HepG2 (cell line): ENCODE measurements at regions not wholly inside any gene's neighbourhood (a gene's known extent, or its start where the extent isn't known, plus 50 kb on each side); places are given as distances from the start of the nearest gene placed in this dataset.

Experiments
- ATAC-seq: fragments of 200-7000 bp; cut with Tn5 transposase; 3 replicates; pipeline ENCODE4 v1.9.1; 2020; ENCODE audit warnings: mild to moderate bottlenecking, moderate library complexity
- BruUV-seq: library from RNA; stranded (reverse); fragments of 400-500 nt; replicated peaks from 2 replicates; lab custom pipeline; 2021; lab: Mats Ljungman, UMichigan
- CTCF ChIA-PET: fragments of 300-600 bp; formaldehyde crosslinking; extraction: SDS; loops from one replicate; lab custom pipeline; 2021; ENCODE audit warnings: low total read pairs, inconsistent platforms, low intra/inter-chr PET ratio; lab: Yijun Ruan, JAX
- POLR2A ChIA-PET: fragments of 350-600 bp; sonication (Branson Sonifier 250); formaldehyde crosslinking; loops from one replicate; lab custom pipeline; 2020; ENCODE audit warnings: antibody characterized with exemption, inconsistent platforms; lab: Yijun Ruan, JAX
- DNase-seq: peaks from one replicate; pipeline ENCODE4 v3.0.0-alpha.2; 2015; ENCODE audit warnings: low spot score
- FAIRE-seq: peaks from 3 replicates; lab custom pipeline; 2011; peaks lifted over from hg19 to GRCh38; lab: Jason Lieb, UNC
- H2AFZ ChIP-seq: one replicate; pipeline ENCODE4 v1.6.1; 2011; ENCODE audit warnings: low read length, inconsistent platforms
- H3K27ac ChIP-seq: fragments of 300-600 bp; 3 replicates; pipeline ENCODE4 v1.8.0; 2011; ENCODE audit warnings: mixed run types, mild to moderate bottlenecking, mixed read lengths, low read length, inconsistent platforms; ENCODE audit not compliant: insufficient read depth; ENCODE audit errors: extremely low read length
- H3K27me3 ChIP-seq, 2 experiments: fragments of 200-600 bp in 1 of 2; 2 replicates in 1 of 2; 3 replicates in 1 of 2; pipeline versions ENCODE4 v1.6.0 to v1.8.0; 2011; ENCODE audit warnings: low read length in 2 of 2, mild to moderate bottlenecking in 2 of 2, moderate library complexity in 2 of 2, inconsistent platforms in 1 of 2; ENCODE audit not compliant: insufficient read depth in 2 of 2, control insufficient read depth in 1 of 2
- H3K36me3 ChIP-seq, 2 experiments: fragments of 200-600 bp in 1 of 2; replicated peaks in 1 of 2; 2 replicates in 1 of 2; 3 replicates in 1 of 2; pipeline versions ENCODE4 v1.5.1 to v1.8.0; 2011; ENCODE audit warnings: low read length in 2 of 2, inconsistent platforms in 1 of 2; ENCODE audit not compliant: insufficient read depth in 2 of 2, control insufficient read depth in 1 of 2
- H3K4me1 ChIP-seq: 2 replicates; pipeline ENCODE4 v1.5.1; 2012; ENCODE audit warnings: low read length, inconsistent platforms; ENCODE audit not compliant: insufficient read depth
- H3K4me2 ChIP-seq: 2 replicates; pipeline ENCODE4 v1.6.0; 2011; ENCODE audit warnings: low read depth, low read length, inconsistent platforms
- H3K4me3 ChIP-seq, 3 experiments: fragments of 200-600 bp in 1 of 3; sonication (generic), shearing (Covaris generic) in 1 of 3; replicated peaks in 1 of 3; 2 replicates each; pipeline ENCODE4 v1.5.1; 2011 to 2016; ENCODE audit warnings: low read length in 3 of 3, inconsistent platforms in 2 of 3, low read depth in 2 of 3, mild to moderate bottlenecking in 2 of 3, control low read depth in 1 of 3, mixed read lengths in 1 of 3; ENCODE audit not compliant: insufficient read depth in 1 of 3
- H3K79me2 ChIP-seq: one replicate; pipeline ENCODE4 v1.6.1; 2011; ENCODE audit warnings: low read length, inconsistent platforms; ENCODE audit not compliant: insufficient read depth
- H3K9ac ChIP-seq: 2 replicates; pipeline ENCODE4 v1.6.0; 2011; ENCODE audit warnings: mild to moderate bottlenecking, low read depth, low read length, inconsistent platforms; ENCODE audit not compliant: insufficient read depth
- H3K9me3 ChIP-seq: 2 replicates; pipeline ENCODE4 v1.5.1; 2012; ENCODE audit warnings: mild to moderate bottlenecking, low read length
- H4K20me1 ChIP-seq: 2 replicates; pipeline ENCODE4 v1.6.0; 2011; ENCODE audit warnings: inconsistent platforms, mild to moderate bottlenecking, low read length, moderate library complexity; ENCODE audit not compliant: insufficient read depth
- EED ChIP-seq: sonication (generic); formaldehyde crosslinking; IDR thresholded peaks from 2 replicates; pipeline ENCODE4 v1.5.0; 2020; ENCODE audit warnings: mild to moderate bottlenecking, missing genetic modification reagents
- ETV6 ChIP-seq: sonication (generic); formaldehyde crosslinking; conservative IDR thresholded peaks from 2 replicates; pipeline ENCODE4 v1.4.0; 2020; ENCODE audit warnings: missing genetic modification reagents
- GATAD2A ChIP-seq: IDR thresholded peaks from 2 replicates; pipeline ENCODE4 v1.6.1; 2016
- GTF3A ChIP-seq: sonication (generic); formaldehyde crosslinking; conservative IDR thresholded peaks from 2 replicates; pipeline ENCODE4 v1.4.0; 2020; ENCODE audit warnings: mild to moderate bottlenecking, missing genetic modification reagents
- HMGA1 ChIP-seq: sonication (generic); formaldehyde crosslinking; conservative IDR thresholded peaks from 2 replicates; pipeline ENCODE4 v1.4.0; 2020; ENCODE audit warnings: missing genetic modification reagents
- ISX ChIP-seq: sonication (generic); formaldehyde crosslinking; conservative IDR thresholded peaks from 2 replicates; pipeline ENCODE4 v1.5.0; 2020; ENCODE audit warnings: missing genetic modification reagents
- KDM5B ChIP-seq: sonication (generic); formaldehyde crosslinking; IDR thresholded peaks from 2 replicates; pipeline ENCODE4 v1.4.0; 2020; ENCODE audit warnings: missing genetic modification reagents, mild to moderate bottlenecking, borderline replicate concordance
- MIXL1 ChIP-seq: IDR thresholded peaks from 2 replicates; pipeline ENCODE4 v1.6.1; 2016
- MXD4 ChIP-seq: IDR thresholded peaks from 2 replicates; pipeline ENCODE4 v1.6.1; 2016; ENCODE audit warnings: mild to moderate bottlenecking, missing biosample characterization, missing genetic modification reagents
- PHB2 ChIP-seq: fragments of 450-650 bp; IDR thresholded peaks from 2 replicates; pipeline ENCODE4 v1.6.1; 2018; ENCODE audit not compliant: partially characterized antibody
- SALL2 ChIP-seq: sonication (generic); formaldehyde crosslinking; IDR thresholded peaks from 2 replicates; pipeline ENCODE4 v1.8.1; 2023; ENCODE audit warnings: mild to moderate bottlenecking, missing genetic modification reagents, inconsistent platforms
- TOPORS ChIP-seq: sonication (generic); formaldehyde crosslinking; IDR thresholded peaks from 2 replicates; pipeline ENCODE4 v1.8.0; 2023; ENCODE audit warnings: mild to moderate bottlenecking, missing genetic modification reagents
- ZFP82 ChIP-seq: sonication (generic); formaldehyde crosslinking; IDR thresholded peaks from 2 replicates; pipeline ENCODE4 v1.5.1; 2020; ENCODE audit warnings: mild to moderate bottlenecking, missing genetic modification reagents, borderline replicate concordance
- ZFP90 ChIP-seq: sonication (generic); formaldehyde crosslinking; IDR thresholded peaks from 2 replicates; pipeline ENCODE4 v1.8.0; 2022; ENCODE audit warnings: missing genetic modification reagents, mild to moderate bottlenecking, inconsistent platforms, borderline replicate concordance
- ZKSCAN1 ChIP-seq: fragments of 150-350 bp; IDR thresholded peaks from 2 replicates; pipeline ENCODE4 v1.6.1; 2014; ENCODE audit warnings: low read length
- ZNF280D ChIP-seq: sonication (generic); formaldehyde crosslinking; IDR thresholded peaks from 2 replicates; pipeline ENCODE4 v1.5.1; 2020; ENCODE audit warnings: mild to moderate bottlenecking, missing genetic modification reagents
- ZNF335 ChIP-seq: sonication (generic); formaldehyde crosslinking; IDR thresholded peaks from 2 replicates; pipeline ENCODE4 v1.4.0; 2020; ENCODE audit warnings: missing genetic modification reagents
- ZNF547 ChIP-seq: sonication (generic); formaldehyde crosslinking; IDR thresholded peaks from 2 replicates; pipeline ENCODE4 v1.5.1; 2020; ENCODE audit warnings: mild to moderate bottlenecking, missing genetic modification reagents
- ZNF709 ChIP-seq: sonication (generic); formaldehyde crosslinking; IDR thresholded peaks from 2 replicates; pipeline ENCODE4 v1.5.0; 2020; ENCODE audit warnings: mild to moderate bottlenecking, missing genetic modification reagents
- WGBS: methylation state at CpG from one replicate; pipeline ENCODE4 v1.1.6; 2017; ENCODE audit warnings: low lambda C conversion rate; 5-methylcytosine and 5-hydroxymethylcytosine counted together
- in situ Hi-C: cut with HindIII; loops from 2 replicates; pipeline ENCODE4 v1.10.0; 2017; ENCODE audit warnings: low pct_unique_long_range_greater_than_20kb; ENCODE audit not compliant: extremely low pct_ligation_motif_present
- intact Hi-C: fragments of 100-400 bp; cut with micrococcal nuclease; formaldehyde crosslinking; loops from one replicate; pipeline ENCODE4 v1.10.0; 2022; ENCODE audit not compliant: unreplicated experiment

- intact Hi-C loops = loop anchor here (10.0 kb wide), 1 partner anchor 495 kb away; no protein-coding TSS in a partner anchor
- no peak overlapping the region for H2AFZ ChIP-seq
Measured at GRCh38 chr12:87349681-87350080, 679.5 kb downstream of the C12orf50 start.

GRCh38 chr12:87348071-87348470, 681.1 kb downstream of the C12orf50 start:
- no peak for DNase-seq
- FAIRE-seq = no peak
- TF ChIP-seq ZFP82 (CRISPR knock-in tag) (no peak), ETV6 (CRISPR knock-in tag) (no peak), ZNF547 (no peak), EED (CRISPR knock-in tag) (no peak), GATAD2A (no peak), ZFP90 (CRISPR knock-in tag) (no peak), SALL2 (CRISPR knock-in tag) (no peak), ZKSCAN1 (no peak), ZNF280D (CRISPR knock-in tag) (no peak), HMGA1 (no peak), ISX (CRISPR knock-in tag) (no peak)

More at GRCh38 chr12:87349681-87350080, 679.5 kb downstream of the C12orf50 start:
- Histone ChIP-seq H4K20me1 (no peaks in the 10 kb centered on the region), H3K27ac (no peak overlapping the region), H3K4me2 (no peak overlapping the region), H3K4me1 (no peaks in the 10 kb centered on the region), H3K79me2 (no peaks in the 10 kb centered on the region), H3K36me3 (no peaks in the 10 kb centered on the region), H3K4me3 (no peak overlapping the region), H3K9ac (no peak overlapping the region), H3K9me3 (peaks cover 27% of the 10 kb centered on the region), H3K27me3 (no peaks in the 10 kb centered on the region)
- 28% methylated on average over 3 of the region's 3 CpGs for WGBS
- no peak for FAIRE-seq
- in situ Hi-C loops = no loop called here
- no peak for ATAC-seq
- TF ChIP-seq MIXL1 (CRISPR knock-in tag) (no peak), ZNF709 (CRISPR knock-in tag) (no peak), TOPORS (no peak), ZNF335 (CRISPR knock-in tag) (no peak), MXD4 (CRISPR knock-in tag) (no peak), GTF3A (CRISPR knock-in tag) (no peak), PHB2 (no peak), KDM5B (CRISPR knock-in tag) (no peak)
- CTCF ChIA-PET = no interaction called here
- POLR2A ChIA-PET = no interaction called here
- BruUV-seq = no TSS peak
- DNase-seq = no peak

More at GRCh38 chr12:87348071-87348470, 681.1 kb downstream of the C12orf50 start:
- Histone ChIP-seq H3K79me2 (no peaks in the 10 kb centered on the region), H3K9ac (no peak overlapping the region), H3K27me3 (no peaks in the 10 kb centered on the region), H3K4me1 (no peaks in the 10 kb centered on the region), H4K20me1 (no peaks in the 10 kb centered on the region), H3K36me3 (no peaks in the 10 kb centered on the region), H3K27ac (no peak overlapping the region), H3K4me2 (no peak overlapping the region), H2AFZ (no peak overlapping the region), H3K4me3 (no peak overlapping the region), H3K9me3 (peaks cover 27% of the 10 kb centered on the region)
- ChIA-PET CTCF (no interaction called here), POLR2A (no interaction called here)
- BruUV-seq = no TSS peak
- intact Hi-C loops = loop anchor here (10.0 kb wide), 1 partner anchor 497 kb away; no protein-coding TSS in a partner anchor
- WGBS = 19% methylated on average over 3 of the region's 3 CpGs
- ATAC-seq = no peak
- in situ Hi-C loops = no loop called here
